ENCODE measurements at regions not wholly inside any gene's neighbourhood (a gene's known extent, or its start where the extent isn't known, plus 50 kb on each side); places are given as distances from the start of the nearest gene placed in this dataset.
"Not testable (repeated sequence)": the region's sequence is repeated elsewhere in the genome, so short reads cannot be mapped to it uniquely, and the experiment has no call there.

- Histone ChIP-seq H3K4me1 (ENCODE audit: insufficient read depth, low read length, poor library complexity, severe bottlenecking) (no peaks in the 10 kb centered on the region), H3K79me2 (ENCODE audit: insufficient read depth, low read length) (peaks cover 100% of the 10 kb centered on the region), H3K27me3 (ENCODE audit: insufficient read depth, low read length, poor library complexity, severe bottlenecking) (no peaks in the 10 kb centered on the region), H3K4me3 (ENCODE audit: low read length, poor library complexity, severe bottlenecking) (no peak overlapping the region), H3K4me2 (ENCODE audit: low read depth, low read length, poor library complexity, severe bottlenecking) (no peak overlapping the region), H3F3A (ENCODE audit: low read depth) (no peaks in the 10 kb centered on the region), H3K9me3 (ENCODE audit: insufficient read depth, low read depth, low read length) (no peaks in the 10 kb centered on the region), H2AFZ (ENCODE audit: low read length) (no peak overlapping the region), H3K36me3 (ENCODE audit: insufficient read depth, low read length) (peaks cover 74% of the 10 kb centered on the region), H3K9ac (ENCODE audit: low read depth, low read length, poor library complexity, severe bottlenecking) (no peak overlapping the region), H3K9me2 (replicated peaks; ENCODE audit: low read depth, low read length) (no peaks in the 10 kb centered on the region), H4K20me1 (ENCODE audit: insufficient read depth, low read length, poor library complexity, severe bottlenecking) (peaks cover 96% of the 10 kb centered on the region)
- TF ChIP-seq EZH2phosphoT487 (IDR thresholded peaks at IDR 0.05; ENCODE audit: borderline replicate concordance) (no peak), CTCF (conservative IDR thresholded peaks at IDR 0.05; ENCODE audit: low read length) (no peak)
Observed at GRCh38 chr6:21729431-21729830, 135.9 kb downstream of the SOX4 start.

GRCh38 chr6:21730533-21730932, 137.0 kb downstream of the SOX4 start:
- Histone ChIP-seq H3F3A (ENCODE audit: low read depth) (no peaks in the 10 kb centered on the region), H3K9me2 (replicated peaks; ENCODE audit: low read depth, low read length) (no peaks in the 10 kb centered on the region), H3K79me2 (ENCODE audit: insufficient read depth, low read length) (peaks cover 100% of the 10 kb centered on the region), H3K9ac (ENCODE audit: low read depth, low read length, poor library complexity, severe bottlenecking) (no peak overlapping the region), H3K4me1 (ENCODE audit: insufficient read depth, low read length, poor library complexity, severe bottlenecking) (no peaks in the 10 kb centered on the region), H3K27me3 (ENCODE audit: insufficient read depth, low read length, poor library complexity, severe bottlenecking) (no peaks in the 10 kb centered on the region), H4K20me1 (ENCODE audit: insufficient read depth, low read length, poor library complexity, severe bottlenecking) (peaks cover 95% of the 10 kb centered on the region), H3K9me3 (ENCODE audit: insufficient read depth, low read depth, low read length) (no peaks in the 10 kb centered on the region), H3K36me3 (ENCODE audit: insufficient read depth, low read length) (peaks cover 73% of the 10 kb centered on the region), H3K4me2 (ENCODE audit: low read depth, low read length, poor library complexity, severe bottlenecking) (no peak overlapping the region), H3K4me3 (ENCODE audit: low read length, poor library complexity, severe bottlenecking) (no peak overlapping the region), H2AFZ (ENCODE audit: low read length) (no peak overlapping the region)
- TF ChIP-seq EZH2phosphoT487 (IDR thresholded peaks at IDR 0.05; ENCODE audit: borderline replicate concordance) (no peak), CTCF (conservative IDR thresholded peaks at IDR 0.05; ENCODE audit: low read length) (no peak)

- H2AFZ ChIP-seq (ENCODE audit: low read length) = no peak overlapping the region
- H3K4me2 ChIP-seq (ENCODE audit: low read depth, low read length, poor library complexity, severe bottlenecking) = no peak overlapping the region
- no peak for TF ChIP-seq EZH2phosphoT487 (IDR thresholded peaks at IDR 0.05; ENCODE audit: borderline replicate concordance)
- TF ChIP-seq CTCF (conservative IDR thresholded peaks at IDR 0.05; ENCODE audit: low read length) = no peak
Observed at GRCh38 chr6:21731411-21732031, 138.0 kb downstream of the SOX4 start.

GRCh38 chr6:21732032-21732730, 138.6 kb downstream of the SOX4 start:
- H3K36me3 ChIP-seq (ENCODE audit: insufficient read depth, low read length) = peaks cover 65% of the 10 kb centered on the region
- H3K9me2 ChIP-seq (replicated peaks; ENCODE audit: low read depth, low read length); H3F3A ChIP-seq (ENCODE audit: low read depth); H2AFZ ChIP-seq (ENCODE audit: low read length); H3K4me1 ChIP-seq (ENCODE audit: insufficient read depth, low read length, poor library complexity, severe bottlenecking); H3K4me3 ChIP-seq (ENCODE audit: low read length, poor library complexity, severe bottlenecking); H3K9ac ChIP-seq (ENCODE audit: low read depth, low read length, poor library complexity, severe bottlenecking); H3K9me3 ChIP-seq (ENCODE audit: insufficient read depth, low read depth, low read length); H3K27me3 ChIP-seq (ENCODE audit: insufficient read depth, low read length, poor library complexity, severe bottlenecking): not testable (repeated sequence)
- H4K20me1 ChIP-seq (ENCODE audit: insufficient read depth, low read length, poor library complexity, severe bottlenecking) = peaks cover 95% of the 10 kb centered on the region
- H3K79me2 ChIP-seq (ENCODE audit: insufficient read depth, low read length) = peaks cover 100% of the 10 kb centered on the region
- H3K4me2 ChIP-seq (ENCODE audit: low read depth, low read length, poor library complexity, severe bottlenecking) = peak overlapping the region; percentile 10

More at GRCh38 chr6:21731411-21732031, 138.0 kb downstream of the SOX4 start:
- Histone ChIP-seq H3K27me3 (ENCODE audit: insufficient read depth, low read length, poor library complexity, severe bottlenecking) (no peaks in the 10 kb centered on the region), H3K9me2 (replicated peaks; ENCODE audit: low read depth, low read length) (no peaks in the 10 kb centered on the region), H4K20me1 (ENCODE audit: insufficient read depth, low read length, poor library complexity, severe bottlenecking) (peaks cover 95% of the 10 kb centered on the region), H3K4me3 (ENCODE audit: low read length, poor library complexity, severe bottlenecking) (no peak overlapping the region), H3F3A (ENCODE audit: low read depth) (no peaks in the 10 kb centered on the region), H3K9me3 (ENCODE audit: insufficient read depth, low read depth, low read length) (no peaks in the 10 kb centered on the region), H3K4me1 (ENCODE audit: insufficient read depth, low read length, poor library complexity, severe bottlenecking) (no peaks in the 10 kb centered on the region), H3K36me3 (ENCODE audit: insufficient read depth, low read length) (peaks cover 69% of the 10 kb centered on the region), H3K9ac (ENCODE audit: low read depth, low read length, poor library complexity, severe bottlenecking) (no peak overlapping the region), H3K79me2 (ENCODE audit: insufficient read depth, low read length) (peaks cover 100% of the 10 kb centered on the region)

All from Loucy (cell line).